SU-DHL-6 (cell line): ENCODE measurements at regions not wholly inside any gene's neighbourhood (a gene's known extent, or its start where the extent isn't known, plus 50 kb on each side); places are given as distances from the start of the nearest gene placed in this dataset.

Experiments used
- H2AFZ ChIP-seq: fragments of 200-600 bp; sonication (generic); 2 replicates; pipeline ENCODE4 v1.6.1; 2014; ENCODE audit warnings: low read depth, mild to moderate bottlenecking, moderate library complexity, mixed read lengths, antibody characterized with exemption, low read length; ENCODE audit not compliant: severe bottlenecking
- H3F3A ChIP-seq: fragments of 200-600 bp; shearing (Covaris generic); 2 replicates; pipeline ENCODE4 v1.6.0; 2016; ENCODE audit warnings: antibody characterized with exemption, mild to moderate bottlenecking; ENCODE audit not compliant: insufficient read depth
- H3K27ac ChIP-seq: fragments of 200-600 bp; sonication (generic); 2 replicates; pipeline ENCODE4 v1.5.1; 2016; ENCODE audit warnings: low read depth, mild to moderate bottlenecking, low read length, moderate library complexity, mixed read lengths
- H3K27me3 ChIP-seq: fragments of 200-600 bp; sonication (generic), shearing (Covaris generic); 2 replicates; pipeline ENCODE4 v1.6.0; 2014; ENCODE audit warnings: mild to moderate bottlenecking, low read length
- H3K36me3 ChIP-seq: fragments of 200-600 bp; sonication (generic); 2 replicates; pipeline ENCODE4 v1.6.1; 2014; ENCODE audit warnings: mild to moderate bottlenecking, low read length, mixed read lengths
- H3K4me2 ChIP-seq: fragments of 300-600, 200-600 bp; shearing (Covaris generic), sonication (generic); 2 replicates; pipeline ENCODE4 v1.6.0; 2014; ENCODE audit warnings: low read length, low read depth, mild to moderate bottlenecking; ENCODE audit not compliant: poor library complexity, severe bottlenecking
- H3K4me3 ChIP-seq: fragments of 200-600 bp; sonication (generic); 2 replicates; pipeline ENCODE4 v1.5.1; 2014; ENCODE audit warnings: antibody characterized with exemption, low read length, mild to moderate bottlenecking, mixed read lengths; ENCODE audit not compliant: insufficient read depth, poor library complexity, severe bottlenecking
- H3K79me2 ChIP-seq: fragments of 200-600 bp; sonication (generic); 2 replicates; pipeline ENCODE4 v1.6.1; 2014; ENCODE audit warnings: mild to moderate bottlenecking, low read length, moderate library complexity; ENCODE audit not compliant: insufficient read depth
- H3K9ac ChIP-seq: fragments of 200-600 bp; sonication (generic); 2 replicates; pipeline ENCODE4 v1.7.0; 2014; ENCODE audit warnings: mild to moderate bottlenecking, low read length
- H3K9me2 ChIP-seq: fragments of 200-600 bp; sonication (generic); replicated peaks from 2 replicates; pipeline ENCODE4 v1.6.1; 2014; ENCODE audit warnings: low read length; ENCODE audit not compliant: insufficient read depth
- H3K9me3 ChIP-seq: fragments of 200-600 bp; sonication (generic); 2 replicates; pipeline ENCODE4 v1.6.1; 2014; ENCODE audit warnings: low read length, mixed read lengths; ENCODE audit not compliant: insufficient read depth
- H4K20me1 ChIP-seq: fragments of 200-600 bp; sonication (generic); 2 replicates; pipeline ENCODE4 v1.6.1; 2014; ENCODE audit warnings: low read depth, mild to moderate bottlenecking, antibody characterized with exemption, low read length, moderate library complexity, mixed read lengths
- CTCF ChIP-seq: fragments of 200-600 bp; sonication (generic); IDR thresholded peaks from one replicate; pipeline ENCODE4 v1.5.1; 2017; ENCODE audit warnings: antibody characterized with exemption, mild to moderate bottlenecking, low read length, moderate library complexity; ENCODE audit not compliant: insufficient read depth, poor library complexity, severe bottlenecking
- EZH2phosphoT487 ChIP-seq: fragments of 200-600 bp; sonication (generic), shearing (Covaris generic); conservative IDR thresholded peaks from 2 replicates; pipeline ENCODE4 v1.6.1; 2018; ENCODE audit warnings: mild to moderate bottlenecking, antibody characterized with exemption, low read length, moderate library complexity, mixed read lengths

DNA sequence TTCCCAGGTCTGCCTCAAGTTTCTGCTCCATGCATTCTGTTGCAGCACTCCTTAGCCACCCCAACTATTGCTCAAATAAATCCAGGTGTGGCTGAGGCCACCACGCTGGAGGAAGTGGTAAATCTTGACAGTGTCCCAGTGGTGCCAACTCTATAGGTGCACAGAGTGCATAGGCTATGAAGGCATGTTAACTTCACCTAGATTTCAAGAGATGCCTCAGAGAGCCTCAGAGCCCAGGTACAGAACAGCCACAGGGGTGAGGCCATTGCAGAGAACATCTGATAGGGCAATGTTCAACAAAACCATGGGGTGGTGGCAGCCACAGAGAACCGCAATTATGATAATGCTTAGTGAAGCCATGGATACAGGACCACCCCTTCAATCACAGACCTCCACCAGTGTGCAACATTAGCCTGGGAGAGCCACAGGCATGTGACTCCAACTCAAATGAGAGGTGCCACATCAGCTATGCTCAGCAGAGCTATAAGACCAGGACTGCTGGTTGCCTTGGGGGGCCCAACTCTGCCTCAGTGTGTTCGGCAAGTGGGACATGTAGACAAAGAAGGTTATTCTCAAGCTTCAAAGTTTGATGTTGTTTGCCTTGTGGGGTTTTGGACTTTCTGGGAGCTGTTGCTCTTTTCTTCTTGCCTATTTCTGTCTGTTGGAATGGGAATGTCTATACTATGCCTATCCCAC is 468.7 kb downstream of the ANKRD50 start:
- TF ChIP-seq CTCF (no peak), EZH2phosphoT487 (no peak)
- H3K79me2 ChIP-seq: no peaks in the 10 kb centered on the region
- no peak overlapping the region for H3K4me3 ChIP-seq

DNA sequence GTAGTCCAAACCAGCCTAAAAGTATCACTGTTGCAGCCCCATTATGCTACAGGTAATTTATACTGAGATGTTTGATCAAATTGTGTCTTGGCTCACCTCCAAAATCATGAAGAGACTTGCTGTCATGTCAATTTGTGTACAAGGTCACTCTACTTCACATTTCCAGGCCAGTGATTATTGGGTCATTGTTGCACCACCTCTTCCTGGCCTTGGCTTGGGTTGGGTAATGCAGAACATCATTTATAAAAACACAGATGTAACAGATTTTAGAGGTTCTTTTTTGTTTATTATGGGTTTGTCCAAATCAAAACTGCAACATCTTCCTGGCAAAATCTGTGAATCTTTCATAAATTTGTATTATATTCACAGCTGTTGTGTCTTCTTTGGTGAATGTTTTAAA is 459.5 kb downstream of the ANKRD50 start:
- Histone ChIP-seq H3K36me3 (no peaks in the 10 kb centered on the region), H3K27ac (no peak overlapping the region), H3F3A (no peaks in the 10 kb centered on the region), H4K20me1 (no peaks in the 10 kb centered on the region), H3K4me2 (no peak overlapping the region), H3K4me3 (no peak overlapping the region), H3K27me3 (no peaks in the 10 kb centered on the region), H3K9me2 (no peaks in the 10 kb centered on the region), H3K9me3 (no peaks in the 10 kb centered on the region), H3K9ac (no peak overlapping the region), H3K79me2 (no peaks in the 10 kb centered on the region), H2AFZ (no peak overlapping the region)
- TF ChIP-seq CTCF (no peak), EZH2phosphoT487 (no peak)

More for the DNA sequence above, 468.7 kb downstream of the ANKRD50 start:
- no peak overlapping the region for H3K4me2 ChIP-seq
- no peak overlapping the region for H2AFZ ChIP-seq
- H3K36me3 ChIP-seq: no peaks in the 10 kb centered on the region
- H3K9me2 ChIP-seq: no peaks in the 10 kb centered on the region
- no peaks in the 10 kb centered on the region for H3K9me3 ChIP-seq
- H3K27ac ChIP-seq: no peak overlapping the region
- no peaks in the 10 kb centered on the region for H4K20me1 ChIP-seq
- H3K9ac ChIP-seq: no peak overlapping the region
- H3K27me3 ChIP-seq: no peaks in the 10 kb centered on the region
- H3F3A ChIP-seq: no peaks in the 10 kb centered on the region

DNA sequence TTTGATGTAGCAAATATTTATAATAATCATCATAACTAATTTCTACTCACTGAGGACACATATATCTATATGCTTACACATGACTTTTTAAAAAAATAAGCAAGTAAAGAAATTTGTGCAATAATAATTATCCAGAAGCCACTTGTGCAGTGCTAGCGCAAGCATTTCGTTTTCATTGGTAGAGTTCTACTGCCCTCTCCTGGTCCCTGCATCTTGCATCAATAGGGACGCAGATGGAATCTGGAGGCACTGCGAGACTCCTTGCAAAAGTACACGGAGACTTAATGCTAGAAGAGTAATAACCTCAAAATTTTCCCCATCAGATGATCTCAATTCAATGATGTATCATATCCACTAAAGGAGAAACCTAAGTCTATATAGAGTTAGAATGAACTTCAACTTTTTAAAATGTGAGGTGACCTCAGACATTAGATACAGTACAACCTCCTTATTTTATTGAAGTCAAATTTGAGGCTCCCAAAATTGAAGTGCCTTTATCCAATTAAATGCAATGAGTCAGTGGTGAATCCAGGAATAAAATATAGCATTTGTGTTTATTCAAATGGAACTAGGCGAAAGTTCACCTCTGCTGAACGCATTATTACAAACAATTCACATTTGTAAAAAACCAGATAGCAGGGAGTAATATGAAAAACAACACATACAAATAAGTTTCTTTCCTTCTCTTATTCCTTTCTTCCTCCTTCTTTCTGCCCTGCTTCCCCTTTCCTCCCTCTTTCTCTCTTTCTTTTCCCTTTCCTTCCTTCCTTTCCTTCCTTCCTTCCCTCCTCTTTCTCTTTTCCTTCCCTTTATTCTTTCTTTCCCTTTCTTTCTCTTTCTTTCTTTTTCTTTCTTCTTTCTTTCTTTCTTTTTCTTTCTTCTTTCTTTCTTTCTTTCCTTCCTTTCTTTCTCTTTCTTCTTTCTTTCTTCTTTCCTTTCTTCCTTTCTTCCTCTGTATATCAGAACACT is 450.0 kb downstream of the ANKRD50 start:
- Histone ChIP-seq H3K9me3 (no peaks in the 10 kb centered on the region), H3K4me3 (no peak overlapping the region), H3K4me2 (no peak overlapping the region), H3K27me3 (no peaks in the 10 kb centered on the region), H2AFZ (no peak overlapping the region), H3K36me3 (no peaks in the 10 kb centered on the region), H3K9ac (no peak overlapping the region), H3F3A (no peaks in the 10 kb centered on the region), H4K20me1 (no peaks in the 10 kb centered on the region), H3K9me2 (no peaks in the 10 kb centered on the region), H3K27ac (no peak overlapping the region), H3K79me2 (no peaks in the 10 kb centered on the region)
- peak; percentile 22 for TF ChIP-seq CTCF
- no peak for TF ChIP-seq EZH2phosphoT487
